Kidney tubule cell (primary cell): ENCODE measurements at regions not wholly inside any gene's neighbourhood (a gene's known extent, or its start where the extent isn't known, plus 50 kb on each side); places are given as distances from the start of the nearest gene placed in this dataset.

ENCODE experiments used
- DNase-seq: peaks from one replicate; pipeline ENCODE4 v3.0.0-alpha.2; 2018; ENCODE audit warnings: low spot score

DNA sequence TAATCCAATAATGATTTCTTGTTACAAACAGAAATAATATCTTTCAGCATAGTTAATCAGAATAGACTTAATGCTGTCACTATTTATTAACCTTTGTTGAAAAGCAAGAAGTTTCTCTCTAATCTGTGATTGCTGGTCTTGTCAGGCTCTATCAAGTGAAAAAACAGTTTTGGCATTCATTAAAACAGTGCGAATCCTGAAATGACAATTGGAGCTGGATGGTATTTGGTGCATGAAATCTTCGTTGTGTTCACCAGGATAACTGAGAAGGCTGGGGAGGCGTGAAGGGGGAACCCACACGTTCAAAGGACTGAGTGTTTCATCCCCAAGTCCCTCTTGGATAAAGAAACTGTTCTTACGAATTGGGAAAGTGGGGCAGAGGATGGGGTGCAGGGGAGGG is 190.2 kb upstream of the MYL2 start:
- no peak for DNase-seq

DNA sequence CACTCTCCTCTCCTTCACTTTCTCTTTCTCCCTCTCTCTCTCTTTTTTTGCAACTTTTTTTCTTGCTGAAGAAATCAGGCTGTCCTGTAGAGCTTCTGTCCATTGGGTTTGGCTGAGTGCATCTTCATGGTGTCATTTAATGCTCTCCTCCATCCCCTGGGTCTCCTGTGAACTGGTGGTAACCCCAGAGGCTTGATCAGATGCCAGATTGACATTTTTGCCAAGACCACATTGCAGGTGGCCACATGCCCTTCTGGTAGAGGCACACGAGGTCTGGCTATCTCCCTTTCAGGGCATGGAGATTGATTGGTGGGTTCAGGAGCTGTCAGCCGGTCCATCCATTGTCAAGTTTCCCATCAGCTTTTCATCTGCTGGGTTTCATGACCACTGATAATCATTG is 188.3 kb upstream of the MYL2 start:
- DNase-seq, result no peak

DNA sequence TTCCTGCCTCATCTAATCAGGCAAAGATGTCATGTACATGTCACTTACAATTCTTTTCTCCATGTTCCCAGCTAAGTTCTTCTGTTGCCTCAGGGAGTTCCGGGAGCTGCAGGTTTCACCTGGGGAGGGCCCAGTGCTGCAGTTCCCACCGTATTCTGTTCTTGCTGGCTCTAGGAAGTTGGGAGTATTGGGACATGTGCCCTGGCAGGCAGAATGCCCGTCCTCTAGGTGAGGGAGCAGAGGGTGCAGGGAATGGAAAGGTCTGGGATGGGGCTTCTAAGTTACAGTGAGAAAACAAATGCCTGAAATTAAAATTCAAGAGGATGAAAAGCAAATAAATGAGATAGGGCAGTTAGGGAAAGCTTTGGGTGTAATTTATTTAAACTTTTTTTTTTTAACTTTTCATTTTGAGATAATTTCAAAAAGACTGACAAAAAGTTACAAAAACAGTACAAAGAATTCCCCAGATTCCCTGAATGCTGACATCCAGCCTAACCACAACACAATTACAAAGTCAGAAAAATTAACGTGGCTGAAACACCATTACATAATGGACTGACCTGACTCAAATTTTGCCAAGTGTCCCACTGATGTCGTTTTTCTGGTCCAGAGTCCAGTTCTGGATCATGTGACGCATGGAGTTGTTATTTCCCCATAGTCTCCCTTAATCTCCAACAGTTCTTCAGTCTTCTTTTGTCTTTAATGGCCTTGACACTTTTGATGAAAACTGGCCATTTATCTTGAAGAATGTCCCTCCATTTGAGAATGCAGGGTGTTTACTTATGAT is 187.2 kb upstream of the MYL2 start:
- DNase-seq, result no peak

GRCh38 chr12:111105294-111105693 is 184.9 kb upstream of the MYL2 start:
- DNase-seq, result no peak

DNA sequence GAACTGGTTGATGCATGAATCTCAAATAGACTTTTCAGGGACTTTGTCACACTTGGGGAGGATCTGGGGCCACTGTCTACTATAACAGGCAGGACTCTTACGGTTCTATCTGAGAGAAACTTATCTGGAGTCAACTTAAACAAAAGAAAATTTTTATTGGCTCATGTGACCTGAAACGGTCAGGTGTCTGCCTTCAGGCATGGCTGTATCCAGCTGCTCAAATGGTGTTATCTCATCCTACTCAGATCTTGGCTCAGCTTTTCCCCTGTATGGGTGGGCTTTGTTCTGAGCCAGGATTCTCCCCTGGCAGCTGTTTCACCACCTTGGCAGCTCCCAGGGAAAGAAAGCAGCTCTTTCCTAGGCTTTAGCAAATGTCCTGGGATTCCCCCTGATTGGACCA is 183.2 kb upstream of the MYL2 start:
- DNase-seq, result no peak

DNA sequence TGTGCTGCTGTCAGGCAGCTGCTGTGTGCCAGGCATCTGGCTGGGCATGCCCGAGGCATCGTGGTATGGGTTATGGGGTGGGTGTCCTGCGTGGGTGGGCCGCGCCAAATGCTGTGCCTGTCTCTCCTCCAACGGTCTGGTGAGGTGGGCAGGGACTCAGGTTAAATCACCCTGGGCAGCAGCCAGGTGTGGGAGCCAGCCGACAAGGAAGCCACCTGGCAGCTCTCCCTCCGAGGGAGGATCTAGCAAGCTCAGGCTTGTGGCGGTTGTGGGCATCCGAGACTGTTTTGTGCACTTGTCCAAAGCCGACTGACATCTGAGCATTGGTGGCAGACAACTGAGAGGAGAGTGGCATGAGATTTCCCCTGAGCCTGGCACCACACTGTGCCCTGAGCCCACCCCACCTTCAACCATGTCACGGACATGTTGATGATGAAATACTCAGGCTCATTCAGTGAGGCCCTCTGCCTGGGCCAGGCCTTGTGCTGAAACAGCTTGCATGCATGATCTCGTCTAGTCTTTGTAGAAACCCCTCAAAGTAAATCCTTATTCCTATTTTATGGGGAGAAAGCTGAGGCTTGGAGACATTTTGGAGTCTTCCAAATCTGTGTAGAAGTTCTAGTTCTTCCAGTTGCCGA is 181.8 kb upstream of the MYL2 start:
- no peak for DNase-seq

GRCh38 chr12:111101003-111101402 is 180.6 kb upstream of the MYL2 start:
- no peak for DNase-seq

- DNase-seq, result no peak
Measured at GRCh38 chr12:111100554-111100953, 180.2 kb upstream of the MYL2 start.

GRCh38 chr12:111100003-111100402 is 179.6 kb upstream of the MYL2 start:
- no peak for DNase-seq

GRCh38 chr12:111099186-111099585 is 178.8 kb upstream of the MYL2 start:
- no peak for DNase-seq

- no peak for DNase-seq
Measured at GRCh38 chr12:111094157-111095010, 174.0 kb upstream of the MYL2 start.

DNA sequence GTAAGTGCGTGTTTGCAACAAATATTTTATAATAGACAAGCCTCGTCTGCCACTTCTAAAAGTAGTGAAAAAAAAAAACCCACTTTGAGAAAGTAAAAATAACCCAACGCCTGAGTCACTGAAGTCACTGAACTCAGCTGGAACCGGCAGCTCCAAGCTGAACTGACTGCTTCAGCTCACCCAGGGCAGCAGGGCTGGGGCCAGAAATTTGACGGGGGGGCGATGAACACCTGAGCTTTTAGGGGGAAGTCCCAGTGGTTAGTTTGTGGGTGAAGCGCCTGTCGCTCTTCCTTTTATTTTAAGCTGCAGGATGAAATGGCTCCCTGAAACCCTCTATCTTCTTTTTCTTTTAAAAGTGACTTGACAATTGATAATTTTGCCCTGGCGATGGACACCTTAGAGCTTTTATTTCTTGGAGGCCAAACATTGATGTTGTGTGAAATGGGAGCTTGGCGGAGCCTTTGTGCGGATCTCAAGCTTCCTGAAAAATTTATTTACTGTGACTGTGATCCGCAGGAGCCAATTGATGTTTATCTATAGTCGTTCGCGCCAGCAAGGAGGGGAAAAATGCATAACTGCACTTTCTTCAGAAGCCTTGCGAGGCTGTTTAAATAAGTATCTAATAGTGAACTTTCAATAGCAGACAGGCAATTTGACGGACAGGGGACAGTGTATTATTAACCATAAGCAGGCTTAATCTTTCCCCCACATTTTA is 173.2 kb upstream of the MYL2 start:
- no peak for DNase-seq

GRCh38 chr12:111091051-111091450 is 170.7 kb upstream of the MYL2 start:
- no peak for DNase-seq

DNA sequence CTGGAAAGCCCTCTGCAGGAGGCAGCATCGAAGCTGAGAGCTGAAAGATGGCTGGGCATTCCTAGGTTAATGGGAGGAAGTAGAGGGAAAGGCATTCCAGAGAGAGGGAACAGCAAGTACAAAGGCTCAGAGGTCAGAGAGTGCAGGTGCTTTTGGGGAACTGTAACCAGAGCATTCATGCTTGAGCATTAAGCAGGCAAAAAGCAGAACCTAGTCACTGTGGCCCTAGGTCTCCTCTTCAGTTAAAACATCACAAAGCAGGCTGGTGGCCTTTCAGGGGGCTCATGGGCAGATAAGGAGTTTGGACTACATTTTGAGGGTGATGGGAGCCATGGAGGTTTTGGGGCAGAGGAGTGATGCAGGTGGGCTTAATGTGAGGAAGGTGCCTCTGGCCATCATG is 169.2 kb upstream of the MYL2 start:
- DNase-seq, result no peak

- DNase-seq, result no peak
Measured at GRCh38 chr12:111088409-111088808, 168.0 kb upstream of the MYL2 start.

DNA sequence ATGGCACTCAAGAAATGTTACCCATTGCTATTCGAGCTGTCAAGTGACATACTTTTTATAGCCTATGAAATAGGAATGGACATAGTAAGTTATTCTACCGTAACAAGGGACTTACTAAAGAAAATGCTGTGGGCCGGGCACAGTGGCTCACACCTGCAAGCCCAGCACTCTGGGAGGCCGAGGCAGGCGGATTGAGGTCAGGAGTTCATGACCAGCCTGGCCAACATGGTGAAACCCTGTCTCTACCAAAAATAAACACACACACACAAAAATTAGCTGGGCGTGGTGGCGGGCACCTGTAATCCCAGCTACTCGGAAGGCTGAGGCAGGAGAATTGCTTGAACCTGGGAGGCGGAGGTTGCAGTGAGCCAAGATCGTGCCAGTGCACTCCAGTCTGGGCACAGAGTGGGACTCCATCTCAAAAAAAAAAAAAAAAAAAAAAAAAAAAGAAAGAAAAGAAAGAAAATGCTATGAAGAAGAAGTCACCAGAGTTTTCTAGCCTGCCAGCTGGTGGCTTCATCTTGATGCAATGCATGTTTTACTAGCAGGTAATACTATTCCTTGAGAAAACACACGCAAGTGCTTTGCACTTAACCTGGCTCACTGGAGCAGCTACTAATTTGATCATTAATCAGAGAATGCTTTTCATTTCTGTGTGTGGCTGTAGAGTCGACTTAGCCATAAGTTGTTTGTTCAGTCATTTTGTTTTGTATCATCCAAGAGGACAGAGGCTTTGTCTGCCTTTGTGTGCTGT is 166.7 kb upstream of the MYL2 start:
- DNase-seq, result no peak

DNA sequence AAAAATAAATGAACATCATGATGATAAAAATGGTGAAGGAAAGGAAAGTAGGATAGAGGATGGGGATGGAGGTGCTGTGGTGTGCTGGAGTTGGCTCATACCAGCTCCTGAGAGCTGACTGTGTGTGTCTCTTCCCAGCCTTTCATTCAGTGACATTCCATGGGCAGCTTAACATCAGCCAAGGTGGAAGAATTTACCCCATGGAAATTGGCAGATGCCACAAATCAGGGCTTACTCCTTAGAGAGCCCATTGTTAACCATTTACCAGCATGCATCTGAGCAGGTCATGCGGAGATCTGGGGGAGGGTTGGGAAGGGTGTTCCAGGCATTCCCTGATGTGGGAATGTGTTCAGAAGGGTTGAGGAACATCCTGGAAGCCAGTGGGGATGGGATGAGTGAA is 164.7 kb upstream of the MYL2 start:
- peak; percentile 6 for DNase-seq

DNA sequence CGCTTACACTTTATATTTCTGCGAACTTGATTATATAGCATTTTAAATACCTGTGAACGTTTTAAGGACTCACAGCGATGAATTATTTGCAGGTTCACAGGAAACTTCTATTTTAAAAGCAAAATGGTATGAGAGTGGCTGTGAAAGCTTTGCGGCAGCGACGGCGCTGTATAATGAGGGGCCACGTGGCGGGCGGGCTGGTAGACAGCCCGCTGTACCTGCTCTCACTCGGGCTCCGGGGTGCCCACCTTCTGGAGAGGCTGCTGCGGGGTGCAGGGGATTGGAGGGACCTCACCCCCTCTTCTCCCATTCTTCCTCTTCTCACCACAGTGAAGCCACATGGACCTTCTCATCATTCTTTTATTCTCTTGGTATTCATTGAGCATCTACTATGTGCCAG is 164.2 kb upstream of the MYL2 start:
- DNase-seq, result no peak

DNA sequence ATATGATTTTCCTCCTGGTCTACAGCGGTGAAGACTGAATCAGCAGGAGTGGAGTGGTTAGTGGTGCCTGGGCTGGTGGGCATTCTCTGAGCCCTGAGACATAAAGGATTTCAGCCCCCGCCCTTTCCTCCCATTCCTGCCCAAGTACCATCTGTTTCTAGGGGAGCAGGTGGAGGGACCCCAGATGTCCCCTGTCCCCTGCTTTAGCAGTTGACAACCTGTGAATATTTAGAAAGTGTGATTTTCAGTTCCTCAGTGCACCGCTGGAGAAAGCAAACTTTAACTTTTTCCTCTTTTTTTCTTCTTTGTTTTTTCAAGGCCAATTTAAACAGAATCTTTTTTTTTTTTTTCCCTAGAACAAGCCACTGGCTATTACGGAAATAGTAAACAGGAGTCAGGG is 163.8 kb upstream of the MYL2 start:
- DNase-seq, result no peak

DNA sequence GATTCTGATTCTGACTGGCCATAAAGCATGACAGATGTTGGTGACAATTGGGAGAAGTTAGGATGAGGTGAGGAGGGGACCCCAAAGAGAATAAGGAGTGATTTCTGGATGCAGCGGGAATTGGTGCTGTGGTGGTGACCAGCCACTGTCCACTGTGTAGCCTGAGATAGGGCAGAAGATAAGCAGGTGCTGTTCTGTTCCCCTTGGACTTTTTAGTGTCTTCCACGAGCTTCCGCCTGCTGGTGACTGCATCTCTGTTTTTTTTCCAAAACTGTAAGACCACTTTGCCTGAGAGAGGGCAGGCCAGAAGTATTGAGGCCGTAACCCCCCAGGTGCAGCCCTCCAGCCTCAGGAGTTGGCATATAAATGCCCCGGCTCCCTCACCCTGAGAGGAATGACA is 161.2 kb upstream of the MYL2 start:
- DNase-seq, result no peak

- no peak for DNase-seq
Measured at GRCh38 chr12:111078731-111079130, 158.4 kb upstream of the MYL2 start.
